ENCODE measurements at regions not wholly inside any gene's neighbourhood (a gene's known extent, or its start where the extent isn't known, plus 50 kb on each side); places are given as distances from the start of the nearest gene placed in this dataset.

DNA sequence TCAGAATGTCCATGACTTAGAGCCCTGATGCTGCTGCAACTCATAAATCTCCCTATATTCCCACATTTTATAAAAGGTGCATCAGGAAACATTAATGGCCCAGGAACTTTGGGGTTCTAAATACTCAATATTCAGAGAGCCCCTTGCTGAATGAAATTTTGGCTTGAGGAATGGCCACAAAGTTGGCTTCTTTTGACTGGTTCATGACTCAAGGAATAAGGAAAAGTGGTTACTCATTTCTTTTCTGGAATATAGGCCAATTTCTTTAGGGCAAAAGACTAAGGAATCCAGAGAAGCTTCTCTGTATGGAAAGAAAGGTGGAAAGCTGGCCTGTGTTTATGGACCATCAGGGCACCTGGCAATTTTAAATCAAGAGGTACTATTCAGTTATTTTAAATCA lies 308.9 kb upstream of the NT5C1B start:
- TF ChIP-seq, protein P1, sequence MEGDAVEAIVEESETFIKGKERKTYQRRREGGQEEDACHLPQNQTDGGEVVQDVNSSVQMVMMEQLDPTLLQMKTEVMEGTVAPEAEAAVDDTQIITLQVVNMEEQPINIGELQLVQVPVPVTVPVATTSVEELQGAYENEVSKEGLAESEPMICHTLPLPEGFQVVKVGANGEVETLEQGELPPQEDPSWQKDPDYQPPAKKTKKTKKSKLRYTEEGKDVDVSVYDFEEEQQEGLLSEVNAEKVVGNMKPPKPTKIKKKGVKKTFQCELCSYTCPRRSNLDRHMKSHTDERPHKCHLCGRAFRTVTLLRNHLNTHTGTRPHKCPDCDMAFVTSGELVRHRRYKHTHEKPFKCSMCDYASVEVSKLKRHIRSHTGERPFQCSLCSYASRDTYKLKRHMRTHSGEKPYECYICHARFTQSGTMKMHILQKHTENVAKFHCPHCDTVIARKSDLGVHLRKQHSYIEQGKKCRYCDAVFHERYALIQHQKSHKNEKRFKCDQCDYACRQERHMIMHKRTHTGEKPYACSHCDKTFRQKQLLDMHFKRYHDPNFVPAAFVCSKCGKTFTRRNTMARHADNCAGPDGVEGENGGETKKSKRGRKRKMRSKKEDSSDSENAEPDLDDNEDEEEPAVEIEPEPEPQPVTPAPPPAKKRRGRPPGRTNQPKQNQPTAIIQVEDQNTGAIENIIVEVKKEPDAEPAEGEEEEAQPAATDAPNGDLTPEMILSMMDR (IDR thresholded peaks at IDR 0.05), result no peak
- Mint-ChIP-seq H3K9me3 (ENCODE audit: low read depth) (no peaks in the 10 kb centered on the region), H3K27me3 (ENCODE audit: low read depth) (no peaks in the 10 kb centered on the region), H3K4me1 (ENCODE audit: low read depth) (peaks cover 26% of the 10 kb centered on the region), H3K27ac (ENCODE audit: unreplicated experiment) (no peak overlapping the region), H3K36me3 (ENCODE audit: low read depth) (peaks cover 2% of the 10 kb centered on the region), H3K4me3 (ENCODE audit: unreplicated experiment) (no peak overlapping the region)
- DNase-seq (ENCODE audit: low spot score), result no peak

- H3K36me3 Mint-ChIP-seq (ENCODE audit: low read depth), result peaks cover 2% of the 10 kb centered on the region
- no peaks in the 10 kb centered on the region for H3K9me3 Mint-ChIP-seq (ENCODE audit: low read depth)
- H3K27ac Mint-ChIP-seq (ENCODE audit: unreplicated experiment), result no peak overlapping the region
- peaks cover 23% of the 10 kb centered on the region for H3K4me1 Mint-ChIP-seq (ENCODE audit: low read depth)
- H3K4me3 Mint-ChIP-seq (ENCODE audit: unreplicated experiment), result no peak overlapping the region
- TF ChIP-seq, protein P1 (IDR thresholded peaks at IDR 0.05), result no peak
- H3K27me3 Mint-ChIP-seq (ENCODE audit: low read depth), result no peaks in the 10 kb centered on the region
- no peak for DNase-seq (ENCODE audit: low spot score)
Observed at GRCh38 chr2:18896125-18896764, 306.9 kb upstream of the NT5C1B start.

DNA sequence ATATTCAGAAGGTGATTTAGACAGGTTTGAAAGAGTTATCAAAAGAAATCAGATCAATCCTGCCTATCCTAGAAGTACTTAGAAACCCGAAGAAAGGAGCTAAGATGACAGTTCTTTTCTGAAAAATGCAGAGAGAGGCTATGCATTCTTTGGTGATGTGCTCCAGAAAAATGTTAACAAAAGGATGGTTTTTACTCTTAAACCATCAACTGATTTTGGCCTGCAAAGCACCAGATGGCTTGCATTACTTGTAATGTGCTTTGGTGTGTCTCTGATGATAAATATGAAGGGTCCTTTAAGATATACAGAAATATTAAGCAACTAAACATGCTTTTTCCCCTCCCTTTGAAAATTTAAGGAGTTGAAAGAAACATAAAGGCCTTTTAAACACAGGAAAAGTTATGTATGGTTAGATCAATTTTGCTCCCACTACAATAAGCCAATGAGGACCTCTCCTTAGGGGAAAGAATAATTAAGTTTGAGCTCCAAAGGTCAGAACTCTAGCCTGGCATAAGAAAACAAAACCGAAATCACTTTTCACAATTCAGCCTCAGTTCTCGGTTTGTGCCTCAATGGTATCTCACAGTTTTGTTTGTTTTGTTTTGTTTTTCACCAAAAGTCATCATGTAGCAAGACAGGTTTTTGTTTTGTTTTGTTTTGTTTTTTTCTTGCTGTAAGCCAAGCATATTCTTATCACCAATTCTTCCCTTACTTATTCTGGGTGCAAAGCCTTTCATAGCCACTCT lies 302.4 kb upstream of the NT5C1B start:
- no peak overlapping the region for H3K4me3 Mint-ChIP-seq (ENCODE audit: unreplicated experiment)
- H3K9me3 Mint-ChIP-seq (ENCODE audit: low read depth), result no peaks in the 10 kb centered on the region
- no peak overlapping the region for H3K27ac Mint-ChIP-seq (ENCODE audit: unreplicated experiment)
- H3K4me1 Mint-ChIP-seq (ENCODE audit: low read depth), result peaks cover 9% of the 10 kb centered on the region
- TF ChIP-seq, protein P1 (IDR thresholded peaks at IDR 0.05), result no peak
- H3K36me3 Mint-ChIP-seq (ENCODE audit: low read depth), result peaks cover 2% of the 10 kb centered on the region
- no peaks in the 10 kb centered on the region for H3K27me3 Mint-ChIP-seq (ENCODE audit: low read depth)
- no peak for DNase-seq (ENCODE audit: low spot score)

- DNase-seq (ENCODE audit: low spot score), result no peak
- H3K36me3 Mint-ChIP-seq (ENCODE audit: low read depth), result no peaks in the 10 kb centered on the region
- H3K4me3 Mint-ChIP-seq (ENCODE audit: unreplicated experiment), result no peak overlapping the region
- no peaks in the 10 kb centered on the region for H3K4me1 Mint-ChIP-seq (ENCODE audit: low read depth)
- no peaks in the 10 kb centered on the region for H3K9me3 Mint-ChIP-seq (ENCODE audit: low read depth)
- no peak overlapping the region for H3K27ac Mint-ChIP-seq (ENCODE audit: unreplicated experiment)
- TF ChIP-seq, protein P1 (IDR thresholded peaks at IDR 0.05), result no peak
- no peaks in the 10 kb centered on the region for H3K27me3 Mint-ChIP-seq (ENCODE audit: low read depth)
Observed at GRCh38 chr2:18889565-18890332, 300.4 kb upstream of the NT5C1B start.

DNA sequence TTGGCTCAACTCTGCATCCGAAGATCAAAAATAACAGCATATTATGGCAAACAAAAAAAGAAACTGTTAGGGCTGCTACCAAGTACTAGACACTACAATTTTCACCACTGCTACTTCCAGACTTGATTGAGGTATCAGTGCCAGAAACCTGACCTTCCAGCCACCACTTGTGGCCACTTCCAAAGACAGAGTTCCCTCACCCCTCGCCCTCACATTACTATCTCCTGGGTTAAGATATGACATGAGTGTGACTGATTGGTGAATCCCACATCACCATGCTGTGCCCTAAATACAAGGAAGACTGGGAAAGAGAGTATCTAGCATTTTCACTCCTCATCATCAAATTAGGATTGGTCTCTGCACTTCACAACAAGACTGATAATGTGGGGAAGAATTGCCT lies 296.1 kb upstream of the NT5C1B start:
- Mint-ChIP-seq H3K27me3 (ENCODE audit: low read depth) (no peaks in the 10 kb centered on the region), H3K9me3 (ENCODE audit: low read depth) (no peaks in the 10 kb centered on the region), H3K27ac (ENCODE audit: unreplicated experiment) (no peak overlapping the region), H3K36me3 (ENCODE audit: low read depth) (no peaks in the 10 kb centered on the region), H3K4me1 (ENCODE audit: low read depth) (no peaks in the 10 kb centered on the region), H3K4me3 (ENCODE audit: unreplicated experiment) (no peak overlapping the region)
- no peak for DNase-seq (ENCODE audit: low spot score)
- TF ChIP-seq, protein P1 (IDR thresholded peaks at IDR 0.05), result no peak
